ENCODE measurements at regions not wholly inside any gene's neighbourhood (a gene's known extent, or its start where the extent isn't known, plus 50 kb on each side); places are given as distances from the start of the nearest gene placed in this dataset.

- DNase-seq: no peak
Measured at GRCh38 chr7:156218544-156219306, 406.5 kb upstream of the SHH start.

GRCh38 chr7:156217803-156218202 is 405.5 kb upstream of the SHH start:
- DNase-seq: no peak

- no peak for DNase-seq
Measured at GRCh38 chr7:156209087-156209486, 396.8 kb upstream of the SHH start.

GRCh38 chr7:156207306-156207705 is 395.0 kb upstream of the SHH start:
- no peak for DNase-seq

- no peak for DNase-seq
Measured at GRCh38 chr7:156206174-156206573, 393.9 kb upstream of the SHH start.

GRCh38 chr7:156204820-156205219 is 392.6 kb upstream of the SHH start:
- no peak for DNase-seq

GRCh38 chr7:156203923-156204322 is 391.7 kb upstream of the SHH start:
- DNase-seq: no peak

GRCh38 chr7:156198277-156198676 is 386.0 kb upstream of the SHH start:
- no peak for DNase-seq

- no peak for DNase-seq
Measured at GRCh38 chr7:156196649-156197048, 384.4 kb upstream of the SHH start.

- DNase-seq: no peak
Measured at GRCh38 chr7:156195276-156195675, 383.0 kb upstream of the SHH start.

GRCh38 chr7:156194813-156195212 is 382.6 kb upstream of the SHH start:
- DNase-seq: no peak

GRCh38 chr7:156192921-156193320 is 380.7 kb upstream of the SHH start:
- no peak for DNase-seq

- no peak for DNase-seq
Measured at GRCh38 chr7:156191090-156191489, 378.8 kb upstream of the SHH start.

GRCh38 chr7:156185076-156185475 is 372.8 kb upstream of the SHH start:
- no peak for DNase-seq

- no peak for DNase-seq
Measured at GRCh38 chr7:156184164-156184563, 371.9 kb upstream of the SHH start.

GRCh38 chr7:156180451-156181229 is 368.4 kb upstream of the SHH start:
- no peak for DNase-seq

- DNase-seq: no peak
Measured at GRCh38 chr7:156179872-156180390, 367.7 kb upstream of the SHH start.

GRCh38 chr7:156178857-156179256 is 366.6 kb upstream of the SHH start:
- DNase-seq: no peak

- DNase-seq: no peak
Measured at GRCh38 chr7:156178214-156178613, 366.0 kb upstream of the SHH start.

GRCh38 chr7:156177422-156178055 is 365.3 kb upstream of the SHH start:
- no peak for DNase-seq

- DNase-seq: no peak
Measured at GRCh38 chr7:156176039-156176438, 363.8 kb upstream of the SHH start.

- no peak for DNase-seq
Measured at GRCh38 chr7:156175003-156175402, 362.7 kb upstream of the SHH start.

GRCh38 chr7:156174428-156174827 is 362.2 kb upstream of the SHH start:
- DNase-seq: no peak

Data from hematopoietic multipotent progenitor cell treated with erythropoietin and hydrocortisone succinate and interleukin-3 and kit ligand, for 8 days (in vitro differentiated cells).